Adrenal gland (tissue), 9 donors: ENCODE measurements at regions not wholly inside any gene's neighbourhood (a gene's known extent, or its start where the extent isn't known, plus 50 kb on each side); places are given as distances from the start of the nearest gene placed in this dataset.

Experiments used
- DNase-seq, 7 donors: peaks; one replicate each; pipeline ENCODE4 v3.0.0-alpha.2; 2019 to 2020
- H3K27ac ChIP-seq, 5 donors: fragments of 200-600 bp; sonication (generic) in 4 of 5; 1 replicate in 3 of 5; 2 replicates in 2 of 5; pipeline versions ENCODE4 v1.5.1 to v1.8.0; 2016 to 2020; ENCODE audit warnings: mild to moderate bottlenecking in 1 of 5
- H3K27me3 ChIP-seq: fragments of 200-600 bp; 2 replicates; pipeline ENCODE4 v1.8.0; 2021
- H3K36me3 ChIP-seq, 2 donors: fragments of 200-600 bp; replicated peaks in 1 of 2; 1 replicate in 1 of 2; 2 replicates in 1 of 2; pipeline versions ENCODE4 v1.5.1 to v1.8.0; 2018 to 2022
- H3K4me1 ChIP-seq, 2 donors: fragments of 200-600 bp; replicated peaks in 1 of 2; 1 replicate in 1 of 2; 2 replicates in 1 of 2; pipeline versions ENCODE4 v1.5.1 to v1.8.0; 2018 to 2021
- H3K4me3 ChIP-seq, 4 donors: fragments of 200-600 bp; sonication (generic) in 3 of 4; one replicate each; pipeline ENCODE4 v1.5.1; 2016 to 2018
- H3K9me3 ChIP-seq, 3 donors: fragments of 200-600 bp; sonication (generic) in 1 of 3; replicated peaks in 1 of 3; 1 replicate in 2 of 3; 2 replicates in 1 of 3; pipeline versions ENCODE4 v1.5.1 to v1.8.0; 2016 to 2021
- CTCF ChIP-seq, 6 experiments: fragments of 450-650 bp in 4 of 6; fragments of 200-600 bp in 2 of 6; sonication (generic) in 1 of 6; IDR thresholded peaks; 1 replicate in 5 of 6; 2 replicates in 1 of 6; pipeline versions ENCODE4 v1.5.1 to v1.8.0; 2016 to 2021; ENCODE audit warnings: antibody characterized with exemption in 6 of 6, mild to moderate bottlenecking in 2 of 6, moderate library complexity in 1 of 6
- POLR2A ChIP-seq, 2 donors: fragments of 450-650 bp; IDR thresholded peaks; one replicate each; pipeline ENCODE4 v1.6.1; 2017; ENCODE audit warnings: antibody characterized with exemption in 2 of 2, mild to moderate bottlenecking in 2 of 2, moderate library complexity in 1 of 2
- whole genome bisulfite sequencing, 4 donors: extraction: QIAGEN DNeasy Blood & Tissue Kit in 2 of 4; methylation state at CpG; one replicate each; pipeline versions ENCODE4 v1.1.5 to v1.1.7; 2013 to 2017; 5-methylcytosine and 5-hydroxymethylcytosine counted together
- intact Hi-C, 2 donors: fragments of 100-400 bp; cut with DNase I; formaldehyde crosslinking; loops; one replicate each; pipeline versions ENCODE4 v1.14.1 to v1.15.0; 2022 to 2023
- donor health status: healthy with polysubstance abuse.
- donor health status: Bipolar disorder and iron deficiency.
- donor health status: DM: yes; HTN: yes; CAD: no.
- donor health status: DM: no; HTN: no; CAD: no.
- donor health status: DM: no; HTN: no; CAD: no.

- WGBS, 4 donors = 32 to 41% (median 38%) methylated on average over 2 of the region's 2 CpGs
- no peaks in the 10 kb centered on the region for H3K36me3 ChIP-seq
- H3K4me1 ChIP-seq = no peaks in the 10 kb centered on the region
- TF ChIP-seq POLR2A (IDR thresholded peaks at IDR 0.05) = no peak
- no peak for TF ChIP-seq CTCF (IDR thresholded peaks at IDR 0.05)
- no peak overlapping the region for H3K4me3 ChIP-seq
- H3K27ac ChIP-seq = no peak overlapping the region
- intact Hi-C loops = no loop called here
- no peaks in the 10 kb centered on the region for H3K9me3 ChIP-seq
- DNase-seq = no peak
- no peaks in the 10 kb centered on the region for H3K27me3 ChIP-seq
Measured at GRCh38 chr16:59593194-59593661, 859.1 kb upstream of the GOT2 start.

- intact Hi-C loops = no loop called here
- H3K36me3 ChIP-seq = no peaks in the 10 kb centered on the region
- H3K27me3 ChIP-seq = no peaks in the 10 kb centered on the region
- H3K4me1 ChIP-seq = no peaks in the 10 kb centered on the region
- no peak overlapping the region for H3K27ac ChIP-seq
- no peak overlapping the region for H3K4me3 ChIP-seq
- no peak for TF ChIP-seq CTCF (IDR thresholded peaks at IDR 0.05)
- no peak for TF ChIP-seq POLR2A (IDR thresholded peaks at IDR 0.05)
- WGBS, 4 donors = 69 to 79% (median 73%) methylated on average over 1 of the region's 1 CpG
- no peaks in the 10 kb centered on the region for H3K9me3 ChIP-seq
- no peak for DNase-seq
Measured at GRCh38 chr16:59591480-59591879, 857.4 kb upstream of the GOT2 start.

GRCh38 chr16:59590845-59591244 lies 856.7 kb upstream of the GOT2 start:
- DNase-seq = no peak
- 66 to 86% (median 76%) methylated on average over 4 of the region's 4 CpGs for WGBS, 4 donors
- no peak overlapping the region for H3K4me3 ChIP-seq
- intact Hi-C loops = no loop called here
- no peak for TF ChIP-seq POLR2A (IDR thresholded peaks at IDR 0.05)
- no peak for TF ChIP-seq CTCF (IDR thresholded peaks at IDR 0.05)
- H3K4me1 ChIP-seq = no peaks in the 10 kb centered on the region
- no peak overlapping the region for H3K27ac ChIP-seq
- no peaks in the 10 kb centered on the region for H3K27me3 ChIP-seq
- H3K9me3 ChIP-seq = no peaks in the 10 kb centered on the region
- H3K36me3 ChIP-seq = no peaks in the 10 kb centered on the region

GRCh38 chr16:59586331-59586730 lies 852.2 kb upstream of the GOT2 start:
- WGBS, 4 donors = 60 to 69% (median 61%) methylated on average over 1 of the region's 1 CpG
- H3K4me3 ChIP-seq = no peak overlapping the region
- no peak for DNase-seq
- no peak overlapping the region for H3K27ac ChIP-seq
- no peak for TF ChIP-seq POLR2A (IDR thresholded peaks at IDR 0.05)
- TF ChIP-seq CTCF (IDR thresholded peaks at IDR 0.05) = no peak
- H3K9me3 ChIP-seq = no peaks in the 10 kb centered on the region
- intact Hi-C loops = no loop called here
- no peaks in the 10 kb centered on the region for H3K36me3 ChIP-seq
- H3K27me3 ChIP-seq = no peaks in the 10 kb centered on the region
- H3K4me1 ChIP-seq = no peaks in the 10 kb centered on the region
